D721Med (cell line): ENCODE measurements at regions not wholly inside any gene's neighbourhood (a gene's known extent, or its start where the extent isn't known, plus 50 kb on each side); places are given as distances from the start of the nearest gene placed in this dataset.
A peak's percentile ranks its signal among the peaks of the same experiment; 100 is the strongest.

ENCODE experiments used
- DNase-seq: peaks from one replicate; pipeline ENCODE4 v3.0.0; 2011; ENCODE audit warnings: low spot score; ENCODE audit not compliant: insufficient read length
- FAIRE-seq: peaks from 2 replicates; lab custom pipeline; 2011; peaks lifted over from hg19 to GRCh38; lab: Jason Lieb, UNC
- TF ChIP-seq, protein P1 (sequence below): IDR thresholded peaks from 2 replicates; pipeline ENCODE4 v1.5.1; 2012; ENCODE audit warnings: mild to moderate bottlenecking, control low read depth; ENCODE audit not compliant: insufficient read depth; ENCODE audit errors: missing control alignments

DNA sequence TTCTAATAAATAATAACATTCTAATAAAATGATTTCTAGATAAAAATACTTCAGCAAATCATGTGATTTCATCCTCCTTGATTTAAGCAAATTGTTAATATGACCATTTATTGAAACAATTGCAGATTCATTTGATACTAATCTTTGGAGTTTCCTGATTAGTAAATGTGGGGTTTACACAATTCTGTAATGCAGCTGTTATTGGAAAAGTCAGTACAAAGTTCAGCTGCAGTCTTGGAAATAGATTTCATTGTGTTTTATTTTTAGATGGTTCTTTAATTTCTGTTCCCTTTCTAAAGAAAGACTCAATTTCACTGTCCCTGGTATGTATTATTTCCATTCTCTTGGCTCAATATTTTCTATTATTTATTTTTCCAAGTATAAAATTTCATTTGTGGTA is 342.0 kb downstream of the TBC1D32 start:
- DNase-seq (no peak), FAIRE-seq (no peak)
- TF ChIP-seq, protein P1, sequence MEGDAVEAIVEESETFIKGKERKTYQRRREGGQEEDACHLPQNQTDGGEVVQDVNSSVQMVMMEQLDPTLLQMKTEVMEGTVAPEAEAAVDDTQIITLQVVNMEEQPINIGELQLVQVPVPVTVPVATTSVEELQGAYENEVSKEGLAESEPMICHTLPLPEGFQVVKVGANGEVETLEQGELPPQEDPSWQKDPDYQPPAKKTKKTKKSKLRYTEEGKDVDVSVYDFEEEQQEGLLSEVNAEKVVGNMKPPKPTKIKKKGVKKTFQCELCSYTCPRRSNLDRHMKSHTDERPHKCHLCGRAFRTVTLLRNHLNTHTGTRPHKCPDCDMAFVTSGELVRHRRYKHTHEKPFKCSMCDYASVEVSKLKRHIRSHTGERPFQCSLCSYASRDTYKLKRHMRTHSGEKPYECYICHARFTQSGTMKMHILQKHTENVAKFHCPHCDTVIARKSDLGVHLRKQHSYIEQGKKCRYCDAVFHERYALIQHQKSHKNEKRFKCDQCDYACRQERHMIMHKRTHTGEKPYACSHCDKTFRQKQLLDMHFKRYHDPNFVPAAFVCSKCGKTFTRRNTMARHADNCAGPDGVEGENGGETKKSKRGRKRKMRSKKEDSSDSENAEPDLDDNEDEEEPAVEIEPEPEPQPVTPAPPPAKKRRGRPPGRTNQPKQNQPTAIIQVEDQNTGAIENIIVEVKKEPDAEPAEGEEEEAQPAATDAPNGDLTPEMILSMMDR = no peak

DNA sequence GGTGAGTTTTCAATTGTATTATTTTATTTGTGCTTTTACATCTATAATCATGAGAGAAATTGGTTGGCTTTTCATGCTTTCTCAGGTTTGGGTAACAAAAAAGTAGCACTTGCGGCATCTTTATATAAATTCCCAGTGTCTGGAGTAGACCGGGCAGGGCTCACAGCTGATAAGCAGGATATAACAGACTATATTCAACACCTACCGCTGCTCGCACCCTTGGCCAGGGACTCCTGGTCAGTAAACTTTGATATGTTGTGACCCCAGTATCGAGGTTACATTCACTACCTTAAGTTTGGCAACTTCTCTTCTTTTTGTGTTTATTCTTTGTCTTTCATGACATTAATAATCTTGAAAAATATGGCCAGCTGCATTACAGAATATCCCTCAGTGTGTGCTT is 343.4 kb downstream of the TBC1D32 start:
- DNase-seq = no peak
- FAIRE-seq = no peak
- TF ChIP-seq, protein P1 = no peak

DNA sequence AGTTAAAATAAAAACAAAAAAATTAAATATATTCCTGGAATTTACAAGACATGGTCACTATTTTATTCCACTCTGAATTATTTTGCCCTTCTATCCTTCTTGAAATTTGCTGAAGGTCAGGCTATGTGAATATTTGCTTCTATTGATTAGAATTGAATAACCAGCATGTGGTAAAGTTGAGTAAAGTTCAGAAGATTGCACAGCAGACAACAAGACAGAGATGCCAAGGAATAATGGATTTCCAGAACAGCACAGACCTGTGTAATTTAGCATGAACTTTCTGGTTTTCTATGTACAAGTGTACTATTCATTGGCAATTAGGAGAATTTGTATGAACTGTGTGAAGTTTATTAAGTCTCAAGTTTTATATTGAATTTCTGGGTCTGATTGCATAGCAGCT is 352.4 kb downstream of the TBC1D32 start:
- TF ChIP-seq, protein P1 = no peak
- no peak for DNase-seq
- FAIRE-seq = peak; percentile 25

DNA sequence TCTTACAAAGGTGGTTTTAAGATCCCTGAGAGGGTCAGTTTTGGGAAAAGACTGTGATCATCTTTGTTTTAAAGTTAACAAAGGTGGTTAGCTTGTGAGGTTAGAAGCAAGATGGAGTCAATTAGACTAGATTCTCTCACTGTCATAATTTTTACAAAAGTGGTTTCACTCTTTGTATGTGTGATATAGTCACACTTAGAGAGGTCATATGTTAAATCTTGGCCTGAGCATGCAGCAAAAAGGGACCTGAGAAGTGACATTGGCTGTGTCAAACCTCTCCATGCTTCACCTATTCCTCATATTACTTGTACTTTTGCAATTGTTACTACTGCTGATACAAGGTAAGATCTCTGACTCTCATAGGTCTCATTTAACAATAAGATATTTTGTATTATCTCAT is 368.0 kb downstream of the TBC1D32 start:
- TF ChIP-seq, protein P1 = no peak
- no peak for FAIRE-seq

DNA sequence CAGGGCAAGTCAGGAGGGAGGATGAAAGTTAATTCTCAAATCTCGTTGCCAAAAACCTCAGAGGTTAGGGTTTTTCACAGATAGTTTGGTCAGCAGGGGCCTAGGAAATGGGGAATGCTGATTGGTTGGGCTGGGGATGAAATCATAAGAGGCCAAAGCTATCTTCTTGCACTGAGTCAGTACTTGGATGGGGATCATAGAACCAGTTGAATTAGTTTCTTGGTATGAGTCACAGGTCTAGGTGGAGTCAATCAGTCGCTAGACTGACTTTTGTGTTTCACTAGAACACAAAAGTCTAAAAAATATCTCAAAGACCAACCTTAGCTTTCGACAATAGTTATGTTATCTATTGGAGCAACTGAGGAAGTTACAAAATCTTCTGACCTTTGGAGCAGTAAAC is 368.5 kb downstream of the TBC1D32 start:
- no peak for DNase-seq
- TF ChIP-seq, protein P1 = no peak
- FAIRE-seq = no peak

More for the DNA sequence above, 368.0 kb downstream of the TBC1D32 start:
- no peak for DNase-seq

DNA sequence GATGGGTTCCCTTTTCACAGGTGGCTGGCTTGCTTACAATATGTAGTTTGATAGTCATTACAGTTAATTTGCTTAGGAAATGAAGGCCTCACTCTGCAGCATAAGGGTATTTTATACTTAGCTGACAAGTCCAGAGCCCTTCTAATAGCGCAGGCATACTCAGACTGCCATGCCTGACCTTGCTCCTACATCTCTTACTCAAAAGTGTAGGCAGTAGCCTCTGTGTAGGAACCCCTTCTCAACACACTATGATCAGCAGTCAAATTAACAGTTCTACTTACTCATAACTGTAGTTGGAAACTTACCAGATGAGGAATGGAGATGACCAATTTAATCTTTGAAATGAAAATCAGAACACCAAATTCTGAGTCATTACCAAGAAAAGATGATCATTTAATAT is 373.5 kb downstream of the TBC1D32 start:
- TF ChIP-seq, protein P1 = no peak
- no peak for FAIRE-seq
- DNase-seq = no peak

DNA sequence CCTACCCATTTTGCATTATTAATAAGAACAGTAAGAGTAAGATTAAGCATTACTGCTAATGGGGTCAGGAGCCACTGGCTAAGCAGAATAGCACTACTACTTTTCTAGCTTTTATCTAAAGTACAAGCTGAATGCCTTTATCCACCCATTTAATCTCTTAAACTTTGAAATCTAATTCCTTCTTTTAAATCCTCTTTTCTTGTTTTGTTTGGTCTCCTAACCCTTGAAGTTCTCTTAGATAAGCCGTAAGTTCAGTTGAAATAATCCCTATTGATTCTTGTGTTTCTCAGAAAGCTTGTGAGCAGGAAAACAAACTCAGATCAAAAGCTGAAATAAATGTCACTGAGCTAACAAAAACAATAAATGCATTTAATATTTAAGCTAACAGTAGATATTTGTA is 380.2 kb downstream of the TBC1D32 start:
- no peak for DNase-seq
- peak; percentile 97 for FAIRE-seq
- TF ChIP-seq, protein P1 = no peak
